Skeletal muscle tissue (tissue), 3 donors: ENCODE measurements at regions not wholly inside any gene's neighbourhood (a gene's known extent, or its start where the extent isn't known, plus 50 kb on each side); places are given as distances from the start of the nearest gene placed in this dataset.

Source experiments
- H3K27ac ChIP-seq: one replicate; pipeline ENCODE4 v1.7.0; 2013; ENCODE audit warnings: mild to moderate bottlenecking, low read depth, low read length, inconsistent platforms
- H3K27me3 ChIP-seq, 3 donors: one replicate each; pipeline ENCODE4 v1.7.0; 2013; ENCODE audit warnings: low read length in 3 of 3; ENCODE audit not compliant: control insufficient read depth in 3 of 3, insufficient read depth in 3 of 3
- H3K36me3 ChIP-seq, 3 donors: one replicate each; pipeline ENCODE4 v1.7.0; 2013; ENCODE audit warnings: low read length in 3 of 3; ENCODE audit not compliant: control insufficient read depth in 3 of 3, insufficient read depth in 3 of 3
- H3K4me1 ChIP-seq, 3 donors: one replicate each; pipeline ENCODE4 v1.7.0; 2013; ENCODE audit warnings: low read length in 3 of 3, mild to moderate bottlenecking in 3 of 3; ENCODE audit not compliant: control insufficient read depth in 3 of 3, insufficient read depth in 3 of 3
- H3K4me3 ChIP-seq, 3 donors: one replicate each; pipeline ENCODE4 v1.7.0; 2013; ENCODE audit warnings: low read length in 3 of 3
- H3K9ac ChIP-seq, 3 donors: one replicate each; pipeline ENCODE4 v1.7.0; 2013; ENCODE audit warnings: low read length in 3 of 3, mild to moderate bottlenecking in 3 of 3, moderate library complexity in 2 of 3, low read depth in 1 of 3
- H3K9me3 ChIP-seq, 3 donors: one replicate each; pipeline ENCODE4 v1.7.0; 2013; ENCODE audit warnings: low read length in 3 of 3; ENCODE audit not compliant: control insufficient read depth in 3 of 3
- donor health status: Osteomylitis.

DNA sequence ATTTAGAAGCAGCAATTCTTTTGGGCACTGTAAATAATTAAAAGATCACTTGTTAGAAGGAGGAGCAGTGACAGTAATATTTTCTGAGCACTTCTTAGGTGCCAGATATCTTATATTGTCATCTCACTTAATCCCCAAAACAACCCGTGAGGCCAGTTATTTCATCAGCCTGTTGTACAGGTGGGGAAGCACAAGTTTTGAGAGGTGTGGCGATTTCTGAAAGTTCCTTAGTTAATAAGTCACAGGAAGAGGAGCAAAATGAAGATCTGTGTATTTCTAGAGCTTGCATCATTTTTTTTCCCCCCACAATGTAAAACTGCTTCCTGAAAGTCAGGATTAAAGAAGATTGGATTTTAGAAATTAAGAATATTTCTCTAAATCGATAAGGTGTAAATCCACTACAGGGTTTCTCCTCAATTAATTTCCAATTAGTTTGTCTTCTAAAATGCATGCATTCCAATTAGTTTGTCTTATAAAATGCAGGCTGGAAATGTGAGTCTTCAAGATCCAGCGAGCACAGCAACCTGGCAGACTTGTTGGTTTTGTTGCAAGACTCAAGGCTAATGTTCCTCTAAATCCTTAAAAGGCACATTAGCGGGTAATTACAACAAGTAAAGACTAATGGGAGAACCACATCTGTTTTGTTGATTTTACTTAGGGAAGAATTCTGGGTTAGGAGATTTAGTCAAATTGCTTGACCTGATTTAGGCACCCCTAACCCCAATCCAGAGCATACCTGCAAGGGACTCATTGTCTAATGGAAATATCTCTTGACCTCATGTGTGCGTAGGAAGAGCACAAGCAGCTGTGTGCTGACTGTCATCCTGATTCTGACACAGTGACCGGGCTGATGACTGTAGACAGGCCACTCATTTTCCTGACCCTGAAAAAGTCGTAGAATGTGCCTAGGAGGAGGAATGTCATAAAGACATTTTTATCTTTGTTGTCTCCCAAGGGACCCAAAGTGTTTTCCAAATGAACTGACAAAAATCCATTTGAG is 272.0 kb downstream of the BAMBI start:
- H3K9me3 ChIP-seq, result peaks cover 0 to 4% (median 3%) of the 10 kb centered on the region in 3 donors
- H3K36me3 ChIP-seq, result no peaks in the 10 kb centered on the region
- H3K27ac ChIP-seq, result no peak overlapping the region
- H3K9ac ChIP-seq, result no peak overlapping the region
- no peaks in the 10 kb centered on the region for H3K27me3 ChIP-seq
- H3K4me3 ChIP-seq, result no peak overlapping the region
- H3K4me1 ChIP-seq, result no peaks in the 10 kb centered on the region

DNA sequence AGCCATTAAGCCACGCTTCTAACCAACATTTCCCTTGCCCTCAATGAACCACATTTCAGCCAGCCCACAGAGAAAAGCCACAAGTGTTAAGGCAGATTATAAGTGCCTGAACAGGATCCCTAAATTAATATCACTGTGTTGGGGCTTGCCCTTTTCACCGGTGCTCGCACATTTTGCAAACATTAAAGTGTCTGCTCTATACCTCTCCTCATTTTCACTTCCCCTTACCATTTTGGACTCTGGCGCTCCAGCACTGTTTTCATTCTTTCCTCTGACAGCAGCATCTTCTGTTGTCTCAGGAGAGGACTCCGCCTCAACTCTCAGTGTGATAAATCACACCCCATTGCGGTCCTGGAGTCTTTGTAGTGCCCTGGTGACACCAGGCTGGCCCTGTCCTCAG is 274.2 kb downstream of the BAMBI start:
- peaks cover 0 to 4% (median 0%) of the 10 kb centered on the region in 3 donors for H3K9me3 ChIP-seq
- no peaks in the 10 kb centered on the region for H3K27me3 ChIP-seq
- H3K4me3 ChIP-seq, result no peak overlapping the region
- no peaks in the 10 kb centered on the region for H3K4me1 ChIP-seq
- H3K9ac ChIP-seq, result no peak overlapping the region
- H3K36me3 ChIP-seq, result no peaks in the 10 kb centered on the region
- H3K27ac ChIP-seq, result no peak overlapping the region

DNA sequence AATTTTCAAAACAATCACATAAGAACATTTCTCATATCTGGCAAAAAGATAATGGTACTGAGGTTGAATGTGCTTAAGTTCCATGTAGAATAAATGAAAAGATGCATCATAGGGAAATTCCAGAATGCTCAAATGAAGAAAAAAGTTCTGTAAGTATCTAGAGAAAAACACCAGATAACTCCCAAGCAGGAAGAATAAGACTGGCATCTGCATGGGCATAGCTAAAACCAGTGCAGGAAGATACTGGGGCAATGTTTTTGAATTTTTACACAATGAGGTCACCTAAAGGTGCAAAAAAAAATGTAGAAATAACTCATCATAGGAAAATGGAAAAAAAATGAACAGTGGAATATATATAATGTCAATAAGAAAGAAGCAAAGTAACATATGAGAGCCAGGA is 275.2 kb downstream of the BAMBI start:
- no peak overlapping the region for H3K27ac ChIP-seq
- no peak overlapping the region for H3K9ac ChIP-seq
- no peak overlapping the region for H3K4me3 ChIP-seq
- H3K4me1 ChIP-seq, result no peaks in the 10 kb centered on the region
- H3K9me3 ChIP-seq, result peaks cover 0 to 4% (median 0%) of the 10 kb centered on the region in 3 donors
- H3K36me3 ChIP-seq, result no peaks in the 10 kb centered on the region
- H3K27me3 ChIP-seq, result no peaks in the 10 kb centered on the region

DNA sequence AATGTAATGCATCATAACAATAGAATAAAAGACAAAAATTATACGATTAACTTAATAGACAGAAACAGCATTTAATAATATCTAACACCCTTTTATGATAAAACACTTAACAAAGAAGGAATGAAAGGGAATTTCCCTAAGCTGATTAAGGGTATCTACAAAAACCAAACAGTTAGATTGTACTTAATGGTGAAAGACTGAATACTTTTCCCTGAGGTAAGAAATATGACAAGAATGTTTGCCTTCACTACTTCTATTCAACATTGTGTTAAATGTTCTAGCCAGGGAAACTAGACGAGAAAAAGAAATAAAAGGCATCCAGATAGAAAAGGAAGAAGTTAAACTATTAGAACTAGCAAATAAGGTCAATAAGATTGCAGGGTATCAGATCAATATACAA is 276.9 kb downstream of the BAMBI start:
- no peak overlapping the region for H3K27ac ChIP-seq
- no peaks in the 10 kb centered on the region for H3K27me3 ChIP-seq
- H3K4me1 ChIP-seq, result no peaks in the 10 kb centered on the region
- H3K36me3 ChIP-seq, result no peaks in the 10 kb centered on the region
- peaks cover 0 to 4% (median 0%) of the 10 kb centered on the region in 3 donors for H3K9me3 ChIP-seq
- no peak overlapping the region for H3K4me3 ChIP-seq
- H3K9ac ChIP-seq, result no peak overlapping the region

DNA sequence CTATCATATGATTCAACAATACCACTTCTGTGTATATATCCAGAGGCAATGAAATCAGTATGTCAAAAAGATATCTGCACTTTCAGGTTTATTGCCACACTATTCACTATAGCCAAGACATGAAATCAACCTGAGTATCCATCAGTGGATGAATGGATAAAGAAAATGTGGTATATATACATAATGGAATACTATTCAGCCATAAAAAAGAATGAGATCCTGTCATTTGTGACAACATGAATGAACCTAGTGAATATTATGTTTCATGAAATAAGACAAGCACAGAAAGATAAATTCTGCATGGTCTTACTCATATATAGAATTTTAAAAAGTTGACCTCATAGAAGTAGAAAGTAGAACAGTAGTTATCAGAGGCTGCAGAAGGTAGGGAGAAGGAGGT is 281.1 kb downstream of the BAMBI start:
- no peak overlapping the region for H3K4me3 ChIP-seq

DNA sequence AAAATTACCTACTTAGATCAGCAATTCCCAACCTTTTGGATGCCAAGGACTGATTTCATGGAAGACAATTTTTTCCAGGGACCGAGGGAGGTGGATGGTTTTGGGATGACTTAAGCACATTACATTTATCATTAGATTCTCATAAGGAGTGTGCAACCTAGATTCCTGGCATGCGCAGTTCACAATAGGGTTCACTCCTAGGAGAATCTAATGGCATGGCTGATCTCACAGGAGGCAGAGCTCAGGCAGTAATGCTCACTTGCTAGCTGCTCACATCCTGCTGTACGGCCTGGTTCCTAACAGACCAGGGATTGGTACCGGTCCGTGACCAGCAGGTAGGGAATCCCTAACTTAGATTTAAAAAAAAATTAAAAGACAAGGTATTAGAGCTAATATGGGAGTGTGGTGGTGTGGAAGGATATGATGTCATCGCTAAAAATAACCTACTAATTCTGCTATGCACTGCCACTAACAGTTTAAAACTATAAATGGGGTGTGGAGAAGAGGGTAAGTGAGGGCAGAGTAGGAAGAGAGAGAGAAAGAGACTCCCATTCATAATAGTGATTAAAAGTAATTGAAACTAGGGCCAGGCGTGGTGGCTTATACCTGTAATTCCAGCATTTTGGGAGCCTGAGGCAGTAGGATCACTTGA is 282.7 kb downstream of the BAMBI start:
- no peak overlapping the region for H3K4me3 ChIP-seq
- H3K4me1 ChIP-seq, result peaks cover 0 to 6% (median 0%) of the 10 kb centered on the region in 3 donors
- H3K27ac ChIP-seq, result no peak overlapping the region
- H3K27me3 ChIP-seq, result no peaks in the 10 kb centered on the region
- no peaks in the 10 kb centered on the region for H3K9me3 ChIP-seq
- H3K9ac ChIP-seq, result no peak overlapping the region
- H3K36me3 ChIP-seq, result no peaks in the 10 kb centered on the region

More for the DNA sequence above, 281.1 kb downstream of the BAMBI start:
- Histone ChIP-seq H3K27me3 (no peaks in the 10 kb centered on the region), H3K9ac (no peak overlapping the region), H3K27ac (no peak overlapping the region), H3K36me3 (no peaks in the 10 kb centered on the region), H3K4me1 (peaks cover 0 to 6% (median 0%) of the 10 kb centered on the region in 3 donors), H3K9me3 (no peaks in the 10 kb centered on the region)

DNA sequence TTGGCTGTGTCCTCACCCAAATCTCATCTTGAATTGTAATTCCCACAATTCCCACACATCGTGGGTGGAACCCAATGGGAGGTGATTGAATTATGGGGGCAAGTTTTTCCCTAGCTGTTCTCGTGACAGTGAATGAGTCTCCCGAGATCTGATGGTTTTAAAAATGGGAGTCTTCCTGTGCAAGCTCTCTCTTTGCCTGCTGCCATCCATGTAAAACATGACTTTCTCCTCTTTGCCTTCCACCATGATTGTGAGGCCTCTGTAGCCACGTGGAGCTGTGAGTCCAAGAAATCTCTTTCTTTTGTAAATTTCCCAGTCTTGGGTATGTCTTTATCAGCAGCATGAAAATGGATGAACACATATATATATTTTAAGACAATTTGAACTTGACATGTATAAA is 285.4 kb downstream of the BAMBI start:
- H3K27ac ChIP-seq, result no peak overlapping the region
- H3K4me1 ChIP-seq, result peaks cover 0 to 6% (median 0%) of the 10 kb centered on the region in 3 donors
- no peaks in the 10 kb centered on the region for H3K9me3 ChIP-seq
- no peaks in the 10 kb centered on the region for H3K36me3 ChIP-seq
- H3K4me3 ChIP-seq, result no peak overlapping the region
- H3K27me3 ChIP-seq, result no peaks in the 10 kb centered on the region
- H3K9ac ChIP-seq, result no peak overlapping the region

DNA sequence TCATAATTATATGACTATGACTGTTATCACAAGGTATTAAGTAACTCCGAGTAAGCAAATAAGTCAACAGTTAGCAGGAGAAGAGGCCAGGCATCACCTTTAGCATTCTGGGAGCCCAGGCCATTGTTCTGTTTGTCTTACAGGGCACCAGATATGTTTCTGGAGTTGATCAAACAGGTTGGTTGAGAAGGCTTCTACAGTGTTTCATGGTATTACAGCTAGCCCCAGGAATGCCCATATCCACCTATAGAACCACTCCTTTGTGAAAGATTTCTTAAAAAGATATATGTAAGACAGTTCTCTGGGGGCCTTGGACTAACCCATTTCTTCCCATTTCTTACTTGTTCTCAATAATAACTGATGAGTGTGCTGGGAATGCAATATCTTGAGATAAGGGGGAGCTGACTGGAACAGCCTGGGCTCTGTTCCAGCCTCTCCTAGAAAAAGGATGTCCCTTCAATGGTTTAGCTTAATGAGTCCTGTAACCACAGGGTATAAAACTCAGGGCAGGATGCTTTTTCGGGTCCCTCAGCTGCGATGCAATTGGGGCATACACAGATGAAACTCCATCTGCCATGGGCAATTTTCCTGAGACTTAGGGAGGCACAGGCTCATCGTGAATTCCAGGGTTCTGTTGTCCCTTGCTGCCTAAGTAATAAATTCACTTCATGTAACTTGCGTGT is 286.4 kb downstream of the BAMBI start:
- H3K9me3 ChIP-seq, result no peaks in the 10 kb centered on the region
- H3K27ac ChIP-seq, result no peak overlapping the region
- no peaks in the 10 kb centered on the region for H3K27me3 ChIP-seq
- peaks cover 0 to 6% (median 0%) of the 10 kb centered on the region in 3 donors for H3K4me1 ChIP-seq
- no peak overlapping the region for H3K9ac ChIP-seq
- no peak overlapping the region for H3K4me3 ChIP-seq
- H3K36me3 ChIP-seq, result no peaks in the 10 kb centered on the region

DNA sequence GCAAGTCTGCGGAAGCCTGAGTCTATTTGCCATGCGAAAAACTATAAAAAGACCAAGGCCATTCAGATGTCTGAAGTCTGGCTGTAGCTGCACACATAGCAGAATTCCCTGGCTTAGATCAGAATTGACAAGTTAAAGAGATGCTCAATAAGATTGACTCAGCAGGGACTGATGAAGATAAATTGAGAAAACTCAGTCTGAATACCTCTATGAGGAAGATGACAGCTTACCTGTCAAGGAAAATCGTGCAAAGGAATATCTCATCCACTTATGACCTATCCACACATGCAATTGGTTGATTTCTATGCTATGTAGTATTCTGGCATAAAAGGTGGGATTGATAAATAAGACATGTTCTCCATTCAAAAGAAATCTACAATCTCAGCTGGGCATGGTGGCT is 288.6 kb downstream of the BAMBI start:
- Histone ChIP-seq H3K9ac (no peak overlapping the region), H3K9me3 (no peaks in the 10 kb centered on the region), H3K36me3 (no peaks in the 10 kb centered on the region), H3K27ac (no peak overlapping the region), H3K4me3 (no peak overlapping the region), H3K27me3 (no peaks in the 10 kb centered on the region), H3K4me1 (no peaks in the 10 kb centered on the region)
